ENCODE measurements at regions not wholly inside any gene's neighbourhood (a gene's known extent, or its start where the extent isn't known, plus 50 kb on each side); places are given as distances from the start of the nearest gene placed in this dataset.

- TF ChIP-seq TAF1 (IDR thresholded peaks at IDR 0.05; ENCODE audit: borderline replicate concordance, insufficient read depth, low read length) (no peak), REST (IDR thresholded peaks at IDR 0.05; ENCODE audit: insufficient read depth in 1 of 2, low read depth in 2 of 2, low read length in 2 of 2) (peak in 1 of 2 experiments; percentile 34; a peak in 1 of 4 replicates), POLR2AphosphoS5 (IDR thresholded peaks at IDR 0.05; ENCODE audit: low read depth, low read length) (no peak), SIN3A (IDR thresholded peaks at IDR 0.05; ENCODE audit: borderline replicate concordance, insufficient read depth, low read length) (peak; percentile 29; the same call in 1 of the 2 replicates), FOXP2 (optimal IDR thresholded peaks at IDR 0.05; ENCODE audit: borderline replicate concordance, extremely low read depth, extremely low read length, insufficient read depth) (no peak)
Observed at GRCh38 chr1:99457381-99458165, 188.3 kb upstream of the PALMD start.
